H9 (cell line): ENCODE measurements at regions not wholly inside any gene's neighbourhood (a gene's known extent, or its start where the extent isn't known, plus 50 kb on each side); places are given as distances from the start of the nearest gene placed in this dataset.

Experiments
- DNase-seq: peaks from one replicate; pipeline ENCODE4 v3.0.0-alpha.2; 2017
- H2AFZ ChIP-seq: one replicate; pipeline ENCODE4 v1.6.1; 2013; ENCODE audit warnings: mild to moderate bottlenecking, low read length, control low read depth, moderate library complexity
- H2AK5ac ChIP-seq: 2 replicates; pipeline ENCODE4 v1.6.1; 2013; ENCODE audit warnings: low read length, control low read depth, mixed read lengths; ENCODE audit not compliant: insufficient read length
- H2BK120ac ChIP-seq: one replicate; pipeline ENCODE4 v1.6.1; 2013; ENCODE audit warnings: low read depth, mild to moderate bottlenecking, low read length, control low read depth, inconsistent platforms; ENCODE audit not compliant: poor library complexity, severe bottlenecking
- H2BK12ac ChIP-seq: 2 replicates; pipeline ENCODE4 v1.6.1; 2013; ENCODE audit warnings: low read length, control low read depth, mixed read lengths, low read depth; ENCODE audit not compliant: insufficient read length
- H2BK15ac ChIP-seq: 2 replicates; pipeline ENCODE4 v1.6.1; 2013; ENCODE audit warnings: low read depth, low read length, control low read depth
- H2BK20ac ChIP-seq: one replicate; pipeline ENCODE4 v1.6.1; 2013; ENCODE audit warnings: low read depth, mild to moderate bottlenecking, low read length, control low read depth, inconsistent platforms; ENCODE audit not compliant: poor library complexity, severe bottlenecking
- H2BK5ac ChIP-seq: 2 replicates; pipeline ENCODE4 v1.6.1; 2013; ENCODE audit warnings: low read length, control low read depth, mixed read lengths; ENCODE audit not compliant: insufficient read length
- H3K14ac ChIP-seq: 2 replicates; pipeline ENCODE4 v1.6.1; 2013; ENCODE audit warnings: low read length, control low read depth; ENCODE audit not compliant: insufficient read depth
- H3K18ac ChIP-seq: 2 replicates; pipeline ENCODE4 v1.6.1; 2013; ENCODE audit warnings: low read depth, mild to moderate bottlenecking, mixed read lengths, low read length, control low read depth; ENCODE audit not compliant: insufficient read length
- H3K23ac ChIP-seq: 2 replicates; pipeline ENCODE4 v1.6.1; 2013; ENCODE audit warnings: low read length, control low read depth, mixed read lengths, low read depth; ENCODE audit not compliant: insufficient read length
- H3K23me2 ChIP-seq: 2 replicates; pipeline ENCODE4 v1.6.1; 2013; ENCODE audit warnings: low read depth, mild to moderate bottlenecking, mixed read lengths, low read length, control low read depth; ENCODE audit not compliant: insufficient read length, poor library complexity, severe bottlenecking
- H3K27ac ChIP-seq: 2 replicates; pipeline ENCODE4 v1.5.1; 2013; ENCODE audit warnings: low read length, control low read depth, mixed read lengths, low read depth; ENCODE audit not compliant: insufficient read length
- H3K27me3 ChIP-seq: 2 replicates; pipeline ENCODE4 v1.6.1; 2013; ENCODE audit warnings: low read length, control low read depth, inconsistent platforms; ENCODE audit not compliant: insufficient read depth
- H3K4ac ChIP-seq: 2 replicates; pipeline ENCODE4 v1.6.1; 2013; ENCODE audit warnings: low read depth, mild to moderate bottlenecking, control low read depth, inconsistent platforms, low read length, moderate library complexity
- H3K4me1 ChIP-seq: 2 replicates; pipeline ENCODE4 v1.6.1; 2013; ENCODE audit warnings: low read length, control low read depth, inconsistent platforms; ENCODE audit not compliant: insufficient read depth
- H3K4me2 ChIP-seq: 2 replicates; pipeline ENCODE4 v1.6.1; 2013; ENCODE audit warnings: low read length, control low read depth, mixed read lengths; ENCODE audit not compliant: insufficient read length, insufficient read depth
- H3K56ac ChIP-seq: 2 replicates; pipeline ENCODE4 v1.6.1; 2013; ENCODE audit warnings: low read depth, mild to moderate bottlenecking, mixed read lengths, low read length, control low read depth; ENCODE audit not compliant: insufficient read length
- H3K79me1 ChIP-seq: 2 replicates; pipeline ENCODE4 v1.6.1; 2013; ENCODE audit warnings: low read depth, mild to moderate bottlenecking, moderate library complexity, low read length, control low read depth, inconsistent platforms; ENCODE audit not compliant: insufficient read depth, poor library complexity, severe bottlenecking
- H3K79me2 ChIP-seq: 2 replicates; pipeline ENCODE4 v1.6.1; 2013; ENCODE audit warnings: low read length, control low read depth, inconsistent platforms; ENCODE audit not compliant: insufficient read depth
- H3K9ac ChIP-seq: 2 replicates; pipeline ENCODE4 v1.6.1; 2013; ENCODE audit warnings: low read length, control low read depth, mixed read lengths; ENCODE audit not compliant: insufficient read length; ENCODE audit errors: extremely low read depth
- H3K9me3 ChIP-seq: one replicate; pipeline ENCODE4 v1.6.1; 2013; ENCODE audit warnings: low read depth, low read length, inconsistent platforms; ENCODE audit not compliant: control insufficient read depth
- H3T11ph ChIP-seq: one replicate; pipeline ENCODE4 v1.6.1; 2013; ENCODE audit warnings: mild to moderate bottlenecking, low read length, control low read depth, inconsistent platforms
- H4K20me1 ChIP-seq: one replicate; pipeline ENCODE4 v1.6.1; 2013; ENCODE audit not compliant: control insufficient read depth, insufficient read length, insufficient read depth
- H4K5ac ChIP-seq: 2 replicates; pipeline ENCODE4 v1.6.1; 2013; ENCODE audit warnings: low read depth, mild to moderate bottlenecking, mixed read lengths, low read length, control low read depth; ENCODE audit not compliant: insufficient read length
- H4K8ac ChIP-seq: replicated peaks from 2 replicates; pipeline ENCODE4 v1.6.1; 2013; ENCODE audit warnings: low read length, control low read depth, mixed read lengths, low read depth; ENCODE audit not compliant: insufficient read length
- H4K91ac ChIP-seq: 2 replicates; pipeline ENCODE4 v1.6.1; 2013; ENCODE audit warnings: low read depth, mild to moderate bottlenecking, moderate library complexity, mixed read lengths, low read length, control low read depth; ENCODE audit not compliant: insufficient read length
- H3K27ac Mint-ChIP-seq, 3 experiments: 2 replicates in 2 of 3; 3 replicates in 1 of 3; pipeline ENCODE4 v1.8.0; 2020 to 2021; ENCODE audit warnings: mixed read lengths in 3 of 3, mild to moderate bottlenecking in 1 of 3, moderate library complexity in 1 of 3
- H3K27me3 Mint-ChIP-seq: 2 replicates; pipeline ENCODE4 v1.8.0; 2021; ENCODE audit warnings: low read depth, mild to moderate bottlenecking, moderate library complexity, mixed read lengths
- H3K36me3 Mint-ChIP-seq, 3 experiments: 2 replicates in 2 of 3; 3 replicates in 1 of 3; pipeline ENCODE4 v1.8.0; 2020 to 2021; ENCODE audit warnings: low read depth in 3 of 3, mixed read lengths in 3 of 3; ENCODE audit not compliant: insufficient read depth in 1 of 3
- H3K4me1 Mint-ChIP-seq, 2 experiments: 2 replicates each; pipeline ENCODE4 v1.8.0; 2020; ENCODE audit warnings: mixed read lengths in 2 of 2
- H3K4me3 Mint-ChIP-seq, 2 experiments: 2 replicates in 1 of 2; 3 replicates in 1 of 2; pipeline ENCODE4 v1.8.0; 2020 to 2021; ENCODE audit warnings: mild to moderate bottlenecking in 2 of 2, mixed read lengths in 2 of 2, moderate library complexity in 1 of 2
- H3K9me3 Mint-ChIP-seq, 2 experiments: 2 replicates in 1 of 2; 3 replicates in 1 of 2; pipeline ENCODE4 v1.8.0; 2020; ENCODE audit warnings: mild to moderate bottlenecking in 2 of 2, mixed read lengths in 2 of 2, moderate library complexity in 1 of 2
- CTCF ChIP-seq: fragments of 200-600 bp; sonication (generic); conservative IDR thresholded peaks from 3 replicates; pipeline ENCODE4 v1.8.0; 2021; ENCODE audit warnings: antibody characterized with exemption, mild to moderate bottlenecking
- WGBS: extraction: QIAGEN DNeasy Blood & Tissue Kit; methylation state at CpG from one replicate; pipeline ENCODE4 v1.1.7; 2013; ENCODE audit warnings: missing lambda C conversion rate, low lambda C conversion rate, mixed read lengths; ENCODE audit not compliant: insufficient read length; ENCODE audit errors: extremely low coverage; 5-methylcytosine and 5-hydroxymethylcytosine counted together

GRCh38 chr3:95595416-95596075, 1218.8 kb upstream of the EPHA6 start:
- no peak overlapping the region for H4K5ac ChIP-seq
- no peak overlapping the region for H3K14ac ChIP-seq
- WGBS = no CpG with 5 or more reads among the region's 26 CpGs
- no peaks in the 10 kb centered on the region for H3K79me1 ChIP-seq
- H4K91ac ChIP-seq = no peak overlapping the region
- H2BK15ac ChIP-seq = no peak overlapping the region
- no peaks in the 10 kb centered on the region for H3K79me2 ChIP-seq
- no peak overlapping the region for H3K9ac ChIP-seq
- H3K4ac ChIP-seq = no peak overlapping the region
- H4K20me1 ChIP-seq = no peaks in the 10 kb centered on the region
- Mint-ChIP-seq H3K9me3 (peaks cover 32 to 37% of the 10 kb centered on the region in 2 experiments), H3K27ac (no peak overlapping the region), H3K4me3 (no peak overlapping the region), H3K36me3 (peaks cover 14 to 40% (median 23%) of the 10 kb centered on the region in 3 experiments; a peak in 6 of 7 replicates), H3K27me3 (no peaks in the 10 kb centered on the region), H3K4me1 (no peaks in the 10 kb centered on the region)
- no peak overlapping the region for H2AFZ ChIP-seq
- DNase-seq = no peak
- no peaks in the 10 kb centered on the region for H3K23me2 ChIP-seq
- no peak overlapping the region for H4K8ac ChIP-seq
- H3K18ac ChIP-seq = no peak overlapping the region
- no peak overlapping the region for H3T11ph ChIP-seq
- H2BK120ac ChIP-seq = no peak overlapping the region
- no peak for TF ChIP-seq CTCF
- no peak overlapping the region for H2BK5ac ChIP-seq
- no peak overlapping the region for H3K4me2 ChIP-seq
- no peak overlapping the region for H2BK20ac ChIP-seq
- no peak overlapping the region for H3K27ac ChIP-seq
- H2BK12ac ChIP-seq = no peak overlapping the region
- no peaks in the 10 kb centered on the region for H3K27me3 ChIP-seq
- no peak overlapping the region for H3K56ac ChIP-seq
- peaks cover 4% of the 10 kb centered on the region for H3K9me3 ChIP-seq
- no peak overlapping the region for H3K23ac ChIP-seq
- H2AK5ac ChIP-seq = no peak overlapping the region
- no peaks in the 10 kb centered on the region for H3K4me1 ChIP-seq
